Neuron (in vitro differentiated cells): ENCODE measurements at regions not wholly inside any gene's neighbourhood (a gene's known extent, or its start where the extent isn't known, plus 50 kb on each side); places are given as distances from the start of the nearest gene placed in this dataset.
"Not testable (repeated sequence)": the region's sequence is repeated elsewhere in the genome, so short reads cannot be mapped to it uniquely, and the experiment has no call there.

Experiments
- H2AFZ ChIP-seq: one replicate; pipeline ENCODE4 v1.6.1; 2013; ENCODE audit warnings: low read depth, mild to moderate bottlenecking, inconsistent platforms, low read length, moderate library complexity
- H3K27me3 ChIP-seq: one replicate; pipeline ENCODE4 v1.6.1; 2013; ENCODE audit warnings: low read length; ENCODE audit not compliant: insufficient read depth
- H3K36me3 ChIP-seq: one replicate; pipeline ENCODE4 v1.6.1; 2013; ENCODE audit warnings: low read length; ENCODE audit not compliant: insufficient read depth
- H3K4me1 ChIP-seq: one replicate; pipeline ENCODE4 v1.6.1; 2013; ENCODE audit warnings: low read length; ENCODE audit not compliant: insufficient read depth
- H3K4me3 ChIP-seq: 2 replicates; pipeline ENCODE4 v1.5.1; 2013; ENCODE audit warnings: mild to moderate bottlenecking, low read length, moderate library complexity
- H3K9me3 ChIP-seq: one replicate; pipeline ENCODE4 v1.6.1; 2013; ENCODE audit warnings: low read length

DNA sequence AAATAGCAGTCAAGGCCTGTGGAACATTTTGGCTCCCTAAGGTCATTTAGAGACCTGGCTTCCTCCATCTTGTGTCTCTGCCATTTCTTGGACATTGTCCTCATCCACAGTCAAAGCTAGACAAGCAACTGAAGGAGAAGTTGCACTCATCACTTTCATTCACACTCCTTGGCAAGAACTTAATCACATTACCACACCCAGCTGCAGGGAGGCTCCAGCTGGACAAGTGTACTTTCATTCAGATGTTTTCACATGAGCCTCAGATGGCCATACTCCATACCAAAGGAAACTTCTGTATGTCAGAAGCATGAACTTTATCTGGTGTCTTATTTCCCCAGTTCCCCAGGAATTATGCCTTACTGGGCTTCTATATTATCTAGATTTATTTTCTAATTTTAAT, 537.4 kb downstream of the TMEM135 start:
- no peak overlapping the region for H3K4me3 ChIP-seq
- no peak overlapping the region for H2AFZ ChIP-seq
- H3K4me1 ChIP-seq = no peaks in the 10 kb centered on the region
- no peaks in the 10 kb centered on the region for H3K9me3 ChIP-seq
- H3K27me3 ChIP-seq = no peaks in the 10 kb centered on the region
- H3K36me3 ChIP-seq = no peaks in the 10 kb centered on the region

- no peaks in the 10 kb centered on the region for H3K27me3 ChIP-seq
- no peak overlapping the region for H3K4me3 ChIP-seq
- no peaks in the 10 kb centered on the region for H3K9me3 ChIP-seq
- H3K36me3 ChIP-seq = no peaks in the 10 kb centered on the region
- no peak overlapping the region for H2AFZ ChIP-seq
- no peaks in the 10 kb centered on the region for H3K4me1 ChIP-seq
Measured at GRCh38 chr11:87574193-87574592, 536.5 kb downstream of the TMEM135 start.

- no peak overlapping the region for H3K4me3 ChIP-seq
- no peaks in the 10 kb centered on the region for H3K4me1 ChIP-seq
- no peaks in the 10 kb centered on the region for H3K36me3 ChIP-seq
- H3K9me3 ChIP-seq = no peaks in the 10 kb centered on the region
- no peak overlapping the region for H2AFZ ChIP-seq
- no peaks in the 10 kb centered on the region for H3K27me3 ChIP-seq
Measured at GRCh38 chr11:87573708-87574107, 536.0 kb downstream of the TMEM135 start.

- no peaks in the 10 kb centered on the region for H3K9me3 ChIP-seq
- H3K36me3 ChIP-seq = no peaks in the 10 kb centered on the region
- H3K4me1 ChIP-seq = no peaks in the 10 kb centered on the region
- no peak overlapping the region for H3K4me3 ChIP-seq
- no peaks in the 10 kb centered on the region for H3K27me3 ChIP-seq
- H2AFZ ChIP-seq = no peak overlapping the region
Measured at GRCh38 chr11:87572881-87573280, 535.1 kb downstream of the TMEM135 start.

GRCh38 chr11:87560352-87560751, 522.6 kb downstream of the TMEM135 start:
- H3K9me3 ChIP-seq = no peaks in the 10 kb centered on the region
- no peak overlapping the region for H3K4me3 ChIP-seq
- no peaks in the 10 kb centered on the region for H3K36me3 ChIP-seq
- H3K27me3 ChIP-seq = no peaks in the 10 kb centered on the region
- H2AFZ ChIP-seq = no peak overlapping the region
- no peaks in the 10 kb centered on the region for H3K4me1 ChIP-seq

- not testable (repeated sequence) for H3K4me3 ChIP-seq, H2AFZ ChIP-seq, H3K27me3 ChIP-seq, H3K9me3 ChIP-seq, H3K4me1 ChIP-seq, H3K36me3 ChIP-seq
Measured at GRCh38 chr11:87559852-87560251, 522.1 kb downstream of the TMEM135 start.

DNA sequence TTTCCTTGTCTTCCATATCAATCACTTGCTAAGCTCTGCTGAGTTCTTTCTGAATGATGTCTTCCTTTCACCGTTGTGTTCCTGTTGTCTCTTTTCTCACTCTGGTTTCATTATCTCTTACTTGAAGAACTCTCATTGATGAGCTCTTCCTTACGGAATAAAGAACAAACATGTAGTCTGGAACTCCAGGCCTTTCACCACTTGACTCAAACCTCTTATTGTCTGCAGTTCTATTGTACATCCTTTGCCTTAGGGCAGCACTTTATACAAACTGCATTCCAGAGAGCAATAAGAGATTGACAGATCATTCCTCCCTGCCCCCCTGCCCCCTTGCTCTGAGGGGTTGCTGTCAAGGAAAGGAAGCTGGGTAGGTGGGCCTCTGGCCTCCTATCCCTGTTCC, 517.4 kb downstream of the TMEM135 start:
- Histone ChIP-seq H2AFZ (no peak overlapping the region), H3K36me3 (no peaks in the 10 kb centered on the region), H3K9me3 (no peaks in the 10 kb centered on the region), H3K4me3 (no peak overlapping the region), H3K27me3 (no peaks in the 10 kb centered on the region), H3K4me1 (peaks cover 6% of the 10 kb centered on the region)

- Histone ChIP-seq H3K4me1 (no peaks in the 10 kb centered on the region), H3K27me3 (no peaks in the 10 kb centered on the region), H3K9me3 (no peaks in the 10 kb centered on the region), H3K36me3 (no peaks in the 10 kb centered on the region), H2AFZ (no peak overlapping the region), H3K4me3 (no peak overlapping the region)
Measured at GRCh38 chr11:87548797-87549196, 511.1 kb downstream of the TMEM135 start.

- Histone ChIP-seq H3K36me3 (no peaks in the 10 kb centered on the region), H3K27me3 (no peaks in the 10 kb centered on the region), H3K9me3 (no peaks in the 10 kb centered on the region), H3K4me3 (no peak overlapping the region), H2AFZ (no peak overlapping the region), H3K4me1 (no peaks in the 10 kb centered on the region)
Measured at GRCh38 chr11:87545858-87546257, 508.1 kb downstream of the TMEM135 start.

- H3K4me1 ChIP-seq = no peaks in the 10 kb centered on the region
- H3K4me3 ChIP-seq = no peak overlapping the region
- no peaks in the 10 kb centered on the region for H3K27me3 ChIP-seq
- no peaks in the 10 kb centered on the region for H3K9me3 ChIP-seq
- H3K36me3 ChIP-seq = no peaks in the 10 kb centered on the region
- H2AFZ ChIP-seq = no peak overlapping the region
Measured at GRCh38 chr11:87539596-87539995, 501.9 kb downstream of the TMEM135 start.

DNA sequence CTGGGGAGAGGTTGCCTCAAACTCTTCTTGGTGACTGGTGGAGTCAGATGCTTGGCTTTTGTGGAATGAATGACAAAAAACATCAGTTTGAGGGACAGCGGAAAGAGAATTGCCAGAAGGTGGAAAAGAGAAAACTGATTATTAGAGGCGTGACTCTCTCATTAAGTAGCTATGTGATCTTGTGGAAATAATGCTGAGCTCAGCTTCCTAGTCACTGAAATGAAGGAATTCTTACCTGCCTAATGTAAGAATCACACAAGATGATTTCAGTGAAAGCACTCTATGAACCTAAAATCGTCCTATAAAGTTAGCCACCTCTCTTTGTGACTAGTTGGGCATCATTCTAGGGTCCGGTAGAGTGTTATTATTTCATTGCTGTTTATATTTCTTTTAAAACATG, 498.8 kb downstream of the TMEM135 start:
- no peaks in the 10 kb centered on the region for H3K9me3 ChIP-seq
- H3K4me3 ChIP-seq = no peak overlapping the region
- no peaks in the 10 kb centered on the region for H3K27me3 ChIP-seq
- H3K4me1 ChIP-seq = no peaks in the 10 kb centered on the region
- no peak overlapping the region for H2AFZ ChIP-seq
- no peaks in the 10 kb centered on the region for H3K36me3 ChIP-seq

DNA sequence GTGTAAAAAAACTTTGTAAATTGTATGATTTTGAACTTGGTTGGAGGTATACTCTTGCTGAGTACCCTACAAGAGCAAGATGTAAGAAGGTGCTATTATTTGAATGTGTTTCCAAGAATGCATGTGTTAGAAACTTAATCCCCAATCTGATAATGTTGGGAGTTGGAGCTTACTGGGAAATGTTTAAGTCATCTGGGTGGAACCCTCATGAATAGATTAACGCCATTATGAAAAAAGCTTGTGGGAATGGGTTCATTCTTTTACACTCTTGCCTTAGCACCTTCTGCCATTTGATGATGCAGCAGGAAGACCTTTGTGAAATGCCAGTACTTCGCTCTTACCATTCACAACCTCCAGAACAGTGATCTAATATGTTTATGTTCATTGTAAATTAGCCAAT, 498.3 kb downstream of the TMEM135 start:
- Histone ChIP-seq H3K36me3 (no peaks in the 10 kb centered on the region), H2AFZ (no peak overlapping the region), H3K4me3 (no peak overlapping the region), H3K27me3 (no peaks in the 10 kb centered on the region), H3K9me3 (no peaks in the 10 kb centered on the region), H3K4me1 (no peaks in the 10 kb centered on the region)

DNA sequence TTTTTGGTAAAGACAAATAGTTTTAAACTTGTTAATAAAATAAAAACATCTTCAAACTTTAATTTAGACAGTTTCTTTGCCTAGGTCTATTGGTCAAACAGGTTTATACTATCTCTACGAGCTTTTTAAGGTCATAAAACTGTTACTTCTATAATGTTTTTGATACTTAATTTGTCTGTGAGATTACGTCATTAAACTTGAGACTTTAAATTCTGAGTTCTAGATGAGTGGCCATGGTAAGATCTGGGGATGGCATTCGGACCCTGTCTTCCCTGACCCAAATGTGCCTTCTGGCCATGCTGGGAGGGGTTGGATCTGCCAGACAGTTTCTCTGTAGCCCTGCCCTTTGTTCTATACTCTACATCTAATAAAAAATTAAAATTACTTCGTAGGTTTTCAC, 497.8 kb downstream of the TMEM135 start:
- no peaks in the 10 kb centered on the region for H3K9me3 ChIP-seq
- H3K36me3 ChIP-seq = no peaks in the 10 kb centered on the region
- no peak overlapping the region for H3K4me3 ChIP-seq
- H3K27me3 ChIP-seq = no peaks in the 10 kb centered on the region
- no peaks in the 10 kb centered on the region for H3K4me1 ChIP-seq
- H2AFZ ChIP-seq = no peak overlapping the region

GRCh38 chr11:87531835-87532234, 494.1 kb downstream of the TMEM135 start:
- not testable (repeated sequence) for H3K4me3 ChIP-seq, H3K27me3 ChIP-seq, H3K9me3 ChIP-seq, H3K36me3 ChIP-seq, H3K4me1 ChIP-seq, H2AFZ ChIP-seq
